Hippocampal formation (tissue), 2 donors: ENCODE measurements at regions not wholly inside any gene's neighbourhood (a gene's known extent, or its start where the extent isn't known, plus 50 kb on each side); places are given as distances from the start of the nearest gene placed in this dataset.
"Not testable (repeated sequence)": the region's sequence is repeated elsewhere in the genome, so short reads cannot be mapped to it uniquely, and the experiment has no call there.

ENCODE experiments used
- DNase-seq, 2 donors: peaks; one replicate each; lab custom pipeline; 2025; lab: John Stamatoyannopoulos, UW

DNA sequence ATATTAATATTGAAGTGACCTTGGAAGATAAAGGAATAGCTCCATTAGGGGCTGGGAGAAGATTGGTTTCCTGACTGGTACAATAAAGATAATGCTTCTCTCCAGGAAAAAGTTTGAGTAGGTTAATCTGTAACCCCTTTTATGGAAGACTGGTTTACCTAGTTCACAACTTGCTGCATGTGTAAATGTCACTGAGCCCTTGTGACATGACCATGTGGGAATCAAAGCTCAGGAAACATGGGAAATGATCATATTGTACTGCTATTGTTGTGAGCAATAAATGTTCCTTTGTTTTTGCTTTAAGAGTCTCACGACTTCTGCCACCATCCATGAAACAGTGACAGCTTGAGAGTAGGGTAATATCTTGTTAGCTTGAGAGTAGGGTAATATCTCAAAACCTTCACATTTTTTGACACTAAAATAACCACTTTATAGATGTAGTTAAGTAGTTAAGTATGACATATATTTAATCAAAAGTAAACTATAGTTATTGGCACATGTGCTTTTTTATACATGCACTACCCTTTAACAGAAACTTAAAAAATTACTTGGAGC is 1338.6 kb downstream of the FSCB start:
- DNase-seq, result no peak

DNA sequence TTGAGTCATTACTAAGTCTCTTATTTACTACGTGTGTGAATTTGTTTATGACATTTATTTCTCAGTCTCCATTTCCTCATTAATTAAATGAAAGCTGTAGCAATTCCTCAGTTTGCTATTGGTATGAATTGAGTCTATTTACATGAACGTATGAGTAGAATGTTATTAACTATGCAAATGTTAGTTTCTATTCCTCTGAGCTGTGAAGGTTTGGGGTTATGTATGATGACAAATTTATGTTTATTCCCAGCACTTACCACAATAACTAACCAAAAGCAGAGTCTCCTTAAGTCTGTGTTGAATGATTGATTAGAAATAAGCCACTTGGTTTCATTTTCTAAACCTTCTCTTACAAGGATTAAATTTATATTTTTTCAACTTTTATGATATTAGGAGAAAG is 1340.9 kb downstream of the FSCB start:
- DNase-seq, result no peak

DNA sequence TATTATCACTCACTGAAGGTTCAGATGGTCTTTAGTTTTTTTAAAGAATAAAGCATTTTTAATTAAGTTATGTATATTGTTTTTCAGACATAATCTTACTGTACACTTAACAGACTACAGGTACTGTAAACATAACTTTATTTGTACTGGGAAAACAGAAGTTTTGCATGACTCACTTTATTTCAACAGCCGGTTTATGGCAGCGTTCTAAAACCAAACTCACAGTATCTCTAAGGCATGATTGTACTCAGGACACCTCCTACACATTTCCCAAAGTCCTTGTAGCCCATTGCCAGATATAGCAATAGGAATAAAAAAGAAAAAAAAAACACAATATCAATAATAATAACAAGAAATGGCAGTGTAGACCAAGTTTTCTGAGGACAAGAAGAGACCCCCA is 1341.4 kb downstream of the FSCB start:
- no peak for DNase-seq

DNA sequence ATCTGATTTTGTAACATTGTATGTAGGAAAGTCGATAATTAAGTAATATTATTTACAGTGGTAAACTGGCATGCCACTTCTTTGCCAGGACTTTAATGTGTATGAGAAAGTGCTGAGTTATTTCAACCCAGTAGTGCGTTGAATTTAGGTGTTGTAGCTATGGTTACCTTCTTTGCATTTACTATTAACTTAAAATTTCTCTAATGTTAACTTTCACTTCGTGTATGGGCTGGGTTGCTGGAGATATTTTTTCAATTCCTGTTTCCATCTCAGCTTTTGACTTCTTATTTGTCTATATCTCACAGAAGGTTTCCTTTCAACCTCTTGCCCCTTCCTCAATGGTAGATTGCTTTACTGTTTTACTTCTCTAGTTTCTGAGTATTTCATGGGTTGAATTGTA is 1345.6 kb downstream of the FSCB start:
- no peak for DNase-seq

DNA sequence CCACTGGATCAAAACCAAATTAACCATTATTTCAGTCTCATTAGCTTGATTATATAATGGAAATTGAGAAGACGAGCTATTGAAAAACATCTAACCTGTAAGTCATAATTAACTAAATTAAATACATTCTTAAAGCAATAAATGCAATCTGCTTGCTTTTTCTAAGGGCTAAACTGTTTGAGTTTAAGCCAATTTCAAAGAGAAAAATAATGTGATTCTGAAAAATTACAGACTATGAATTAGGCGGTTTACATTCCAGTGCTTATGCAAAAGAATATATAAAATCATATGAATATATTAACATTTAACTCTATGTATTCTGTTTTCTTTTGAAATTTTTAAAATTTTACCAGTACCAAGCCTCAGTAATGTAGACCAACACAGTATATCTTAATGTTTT is 1349.4 kb downstream of the FSCB start:
- DNase-seq, result no peak

DNA sequence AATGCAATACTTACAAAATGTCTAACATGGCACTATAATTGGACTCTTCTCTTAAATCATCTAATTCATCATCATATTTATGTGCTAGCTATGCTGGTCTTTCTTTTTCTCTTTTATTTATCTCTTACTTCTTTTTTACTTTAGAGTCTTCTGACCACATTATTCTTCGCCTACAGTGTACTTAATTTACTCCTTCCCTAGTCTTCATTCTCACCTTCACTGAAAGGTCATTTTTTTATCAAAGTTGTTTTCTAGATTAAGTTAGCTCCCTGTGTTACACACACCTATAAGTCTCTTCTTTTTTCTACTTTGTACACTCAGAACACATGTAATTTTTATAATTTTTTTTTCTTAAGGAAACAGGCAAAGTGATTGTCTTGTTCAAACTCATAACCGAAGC is 1351.2 kb downstream of the FSCB start:
- no peak for DNase-seq

- no peak for DNase-seq
These were observed 1351.8 kb downstream of the FSCB start for GRCh38 chr14:43155258-43155657.

DNA sequence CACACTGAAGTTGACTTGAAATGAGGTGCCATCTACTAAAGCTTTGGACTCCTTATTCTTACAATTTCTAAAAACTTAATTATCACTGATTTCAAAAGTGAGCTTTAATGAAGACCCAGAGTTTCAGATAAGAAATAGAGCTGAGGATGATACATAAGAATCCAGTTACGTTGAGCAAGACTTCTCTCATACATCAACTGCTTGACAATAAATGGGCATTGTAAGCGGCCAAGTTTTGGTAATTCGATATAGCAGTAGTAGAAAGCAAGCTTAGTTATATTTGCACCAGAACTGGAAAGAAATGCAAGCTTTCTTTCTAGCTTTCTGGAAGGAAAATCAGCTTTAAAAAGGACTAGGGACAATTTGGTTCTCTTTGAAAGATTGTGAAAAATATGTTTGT is 1359.6 kb downstream of the FSCB start:
- DNase-seq, result no peak

- no peak for DNase-seq
These were observed 1361.7 kb downstream of the FSCB start for GRCh38 chr14:43145361-43145760.

DNA sequence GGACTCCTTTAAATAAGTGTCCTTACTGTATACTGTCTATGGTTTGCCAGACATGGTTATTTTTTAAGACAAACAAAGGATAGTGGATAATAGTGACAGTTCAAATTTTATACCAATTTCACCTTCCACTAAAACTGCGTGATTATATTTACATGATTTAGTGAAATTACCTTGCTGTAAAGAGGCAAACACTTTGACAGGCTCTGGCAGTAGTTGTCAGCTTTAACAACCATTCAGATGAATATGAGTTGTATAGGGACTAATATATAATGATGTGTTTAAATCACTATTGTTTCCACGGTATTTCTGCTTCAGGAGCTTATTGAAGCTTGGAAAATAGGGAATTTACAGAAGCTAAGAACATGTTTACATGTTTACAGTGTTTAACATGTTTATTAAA is 1364.0 kb downstream of the FSCB start:
- DNase-seq, result no peak

DNA sequence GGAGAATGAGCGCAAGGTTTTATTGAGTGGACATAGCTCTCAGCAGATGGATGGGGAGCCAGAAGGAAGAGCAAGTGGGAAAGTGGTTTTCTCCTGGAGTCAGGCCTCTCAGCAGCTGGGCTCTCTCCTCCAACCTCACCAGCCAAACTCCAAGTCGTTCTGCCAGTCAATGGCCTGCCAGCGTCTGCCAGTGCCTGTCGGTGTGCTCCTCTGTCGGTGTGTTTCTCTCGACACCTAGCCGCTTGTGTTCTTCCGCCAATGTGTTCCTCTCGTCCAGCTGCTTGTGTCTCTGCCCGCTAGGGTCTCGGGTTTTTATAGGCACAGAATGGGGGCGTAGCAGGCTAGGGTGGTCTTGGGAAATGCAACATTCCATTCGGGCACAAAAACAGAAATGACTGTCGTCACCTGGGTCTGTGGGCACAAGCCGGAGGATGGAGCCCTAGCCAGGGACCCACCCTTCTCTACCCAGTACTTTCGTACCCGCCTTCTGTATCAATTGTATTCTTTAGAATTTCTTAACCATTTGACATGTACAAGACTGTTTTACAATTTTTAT is 1365.4 kb downstream of the FSCB start:
- no peak for DNase-seq

- no peak for DNase-seq
These were observed 1366.6 kb downstream of the FSCB start for GRCh38 chr14:43140453-43140852.

DNA sequence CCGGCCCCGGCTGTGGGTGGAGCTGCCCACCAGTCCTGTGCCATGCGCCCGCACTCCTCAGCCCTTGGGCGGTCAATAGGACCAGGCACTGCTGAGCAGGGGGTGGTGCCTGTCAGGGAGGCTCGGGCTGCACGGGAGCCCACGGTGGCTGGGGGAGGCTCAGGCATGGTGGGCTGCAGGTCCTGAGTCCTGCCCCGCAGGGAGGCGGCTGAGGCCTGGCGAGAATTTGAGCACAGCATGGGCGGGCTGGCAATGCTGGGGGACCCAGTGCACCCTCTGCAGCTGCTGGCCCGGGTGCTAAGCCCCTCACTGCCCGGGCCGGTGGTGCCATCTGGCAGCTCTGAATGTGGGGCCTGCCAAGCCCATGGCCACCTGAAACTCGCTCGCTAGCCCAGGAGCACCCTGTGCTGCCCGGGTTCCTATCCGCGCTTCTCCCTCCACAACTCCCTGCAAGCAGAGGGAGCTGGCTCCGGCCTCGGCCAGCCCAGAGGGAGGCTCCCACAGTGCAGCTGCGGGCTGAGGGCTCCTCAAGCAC is 1371.1 kb downstream of the FSCB start:
- DNase-seq, result no peak

DNA sequence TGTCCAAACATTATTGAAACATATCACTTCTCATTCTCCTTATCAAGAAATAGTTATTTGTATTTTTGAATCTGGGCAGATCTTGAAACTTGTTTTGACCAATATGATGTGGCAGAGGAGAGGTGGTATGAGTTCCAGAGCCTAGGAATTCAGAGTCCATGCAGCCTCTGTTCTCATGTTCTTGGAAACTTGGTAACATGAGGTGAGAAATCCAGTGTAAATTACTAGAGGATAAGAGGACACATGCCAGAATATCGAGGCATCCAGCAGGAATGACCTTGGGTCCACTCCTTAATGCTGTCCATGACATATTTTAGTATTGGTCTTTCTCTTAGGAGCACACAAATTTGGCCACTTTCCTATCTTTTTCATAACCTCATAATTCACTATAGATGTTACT is 1374.6 kb downstream of the FSCB start:
- DNase-seq, result no peak

DNA sequence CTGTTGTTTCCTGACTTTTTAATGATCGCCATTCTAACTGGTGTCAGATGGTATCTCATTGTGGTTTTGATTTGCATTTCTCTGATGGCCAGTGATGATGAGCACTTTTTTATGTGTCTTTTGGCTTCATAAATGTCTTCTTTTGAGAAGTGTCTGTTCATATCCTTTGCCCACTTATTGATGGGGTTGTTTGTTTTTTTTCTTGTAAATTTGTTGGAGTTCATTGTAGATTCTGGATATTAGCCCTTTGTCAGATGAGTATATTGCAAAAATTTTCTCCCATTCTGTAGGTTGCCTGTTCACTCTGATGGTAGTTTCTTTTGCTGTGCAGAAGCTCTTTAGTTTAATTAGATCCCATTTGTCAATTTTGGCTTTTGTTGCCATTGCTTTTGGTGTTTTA is 1378.7 kb downstream of the FSCB start:
- DNase-seq, result not testable (repeated sequence)

DNA sequence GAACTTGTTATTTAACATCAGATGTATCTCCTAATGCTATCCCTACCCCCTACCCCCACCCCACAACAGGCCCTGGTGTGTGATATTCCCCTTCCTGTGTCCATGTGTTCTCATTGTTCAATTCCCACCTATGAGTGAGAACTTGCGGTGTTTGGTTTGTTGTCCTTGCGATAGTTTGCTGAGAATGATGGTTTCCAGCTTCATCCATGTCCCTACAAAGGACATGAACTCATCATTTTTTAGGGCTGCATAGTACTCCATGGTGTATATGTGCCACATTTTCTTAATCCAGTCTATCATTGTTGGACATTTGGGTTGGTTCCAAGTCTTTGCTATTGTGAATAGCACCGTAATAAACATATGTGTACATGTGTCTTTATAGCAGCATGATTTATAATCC is 1379.2 kb downstream of the FSCB start:
- not testable (repeated sequence) for DNase-seq

GRCh38 chr14:43123544-43123943 is 1383.5 kb downstream of the FSCB start:
- DNase-seq, result no peak

DNA sequence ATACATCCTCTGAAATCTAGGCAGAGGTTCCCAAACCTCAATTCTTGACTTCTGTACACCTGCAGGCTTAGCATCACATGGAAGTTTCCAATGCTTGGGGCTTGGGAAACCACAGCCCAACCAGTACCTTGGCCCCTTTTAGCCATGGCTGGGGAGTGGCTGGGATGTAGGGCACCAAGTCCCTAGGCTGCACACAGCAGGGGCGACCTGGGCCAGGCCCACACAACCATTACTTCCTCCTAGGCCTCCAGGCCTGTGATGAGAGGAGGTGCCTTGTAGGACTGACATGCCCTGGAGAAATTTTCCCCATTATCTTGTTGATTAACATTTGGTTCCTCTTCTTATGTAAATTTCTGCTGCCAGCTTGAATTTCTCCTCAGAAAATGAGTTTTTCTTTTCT is 1387.4 kb downstream of the FSCB start:
- DNase-seq, result no peak

DNA sequence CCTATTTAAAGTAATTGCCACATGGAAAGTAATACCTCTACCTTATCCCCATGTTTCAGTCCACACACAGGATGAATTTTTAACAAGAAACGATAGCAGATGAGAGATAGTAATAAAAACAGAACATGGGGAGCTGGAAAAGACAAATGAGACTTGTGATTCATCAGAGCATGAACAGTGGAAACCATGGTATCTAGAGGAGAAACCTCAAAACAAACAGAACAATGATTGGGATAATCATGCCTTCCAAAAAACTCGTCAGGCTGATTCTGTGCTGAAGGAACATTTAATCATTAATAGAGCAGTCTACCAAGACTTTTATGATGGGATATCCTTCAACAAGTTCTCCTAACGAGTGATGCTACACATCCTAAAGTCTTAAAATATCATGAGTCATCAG is 1390.7 kb downstream of the FSCB start:
- DNase-seq, result no peak

- no peak for DNase-seq
These were observed 1401.8 kb downstream of the FSCB start for GRCh38 chr14:43105305-43105704.

GRCh38 chr14:43090380-43090779 is 1416.7 kb downstream of the FSCB start:
- DNase-seq, result no peak

- DNase-seq, result no peak
These were observed 1419.4 kb downstream of the FSCB start for GRCh38 chr14:43087666-43088065.

- no peak for DNase-seq
These were observed 1421.3 kb downstream of the FSCB start for GRCh38 chr14:43085819-43086218.

DNA sequence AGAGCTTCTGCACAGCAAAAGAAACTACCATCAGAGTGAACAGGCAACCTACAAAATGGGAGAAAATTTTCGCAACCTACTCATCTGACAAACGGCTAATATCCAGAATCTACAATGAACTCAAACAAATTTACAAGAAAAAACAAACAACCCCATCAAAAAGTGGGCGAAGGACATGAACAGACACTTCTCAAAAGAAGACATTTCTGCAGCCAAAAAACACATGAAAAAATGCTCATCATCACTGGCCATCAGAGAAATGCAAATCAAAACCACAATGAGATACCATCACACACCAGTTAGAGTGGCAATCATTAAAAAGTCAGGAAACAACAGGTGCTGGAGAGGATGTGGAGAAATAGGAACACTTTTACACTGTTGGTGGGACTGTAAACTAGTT is 1439.7 kb downstream of the FSCB start:
- DNase-seq, result not testable (repeated sequence)
